Fibroblast of skin of abdomen (primary cell): ENCODE measurements at regions not wholly inside any gene's neighbourhood (a gene's known extent, or its start where the extent isn't known, plus 50 kb on each side); places are given as distances from the start of the nearest gene placed in this dataset.
"Not testable (repeated sequence)": the region's sequence is repeated elsewhere in the genome, so short reads cannot be mapped to it uniquely, and the experiment has no call there.

Source experiments
- DNase-seq: peaks from one replicate; pipeline ENCODE4 v3.0.0-alpha.2; 2013

DNA sequence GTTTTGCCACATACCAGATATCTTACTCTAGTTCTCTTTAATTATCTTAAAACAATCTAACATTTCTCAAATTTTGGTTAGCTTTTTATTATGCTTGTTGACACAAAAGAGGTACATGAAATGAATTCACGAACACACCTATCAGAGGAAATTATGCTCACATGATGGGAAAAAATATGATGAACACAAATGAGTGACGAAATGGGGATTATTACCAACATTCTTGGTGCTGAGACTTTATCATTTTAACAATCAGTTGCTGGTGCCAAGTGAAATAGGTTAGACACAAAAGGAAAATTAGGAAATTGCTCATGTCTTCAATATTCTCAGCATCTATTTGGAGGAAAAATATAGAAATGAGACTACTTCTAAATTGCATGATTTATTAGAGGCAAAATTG, 944.7 kb upstream of the NRXN1 start:
- DNase-seq: no peak

DNA sequence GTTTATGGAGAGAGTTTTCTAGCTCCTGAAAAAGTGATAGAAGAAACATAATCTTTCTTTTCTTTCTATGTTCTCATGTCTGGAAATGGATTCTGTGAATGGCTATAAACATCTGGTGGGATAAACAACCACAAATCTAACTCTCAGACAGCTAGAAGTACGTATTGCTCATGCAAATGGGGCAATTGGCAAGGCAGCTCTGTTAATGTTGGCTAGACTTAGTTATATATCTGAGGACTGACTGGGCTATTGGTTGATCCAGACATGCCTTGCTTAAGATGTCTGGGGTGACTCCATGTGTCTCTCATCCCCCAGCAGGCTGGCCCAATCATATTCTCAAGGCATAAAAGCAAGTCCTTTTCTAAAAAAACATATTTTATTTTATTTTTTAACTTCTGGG, 939.2 kb upstream of the NRXN1 start:
- peak; percentile 18 for DNase-seq

DNA sequence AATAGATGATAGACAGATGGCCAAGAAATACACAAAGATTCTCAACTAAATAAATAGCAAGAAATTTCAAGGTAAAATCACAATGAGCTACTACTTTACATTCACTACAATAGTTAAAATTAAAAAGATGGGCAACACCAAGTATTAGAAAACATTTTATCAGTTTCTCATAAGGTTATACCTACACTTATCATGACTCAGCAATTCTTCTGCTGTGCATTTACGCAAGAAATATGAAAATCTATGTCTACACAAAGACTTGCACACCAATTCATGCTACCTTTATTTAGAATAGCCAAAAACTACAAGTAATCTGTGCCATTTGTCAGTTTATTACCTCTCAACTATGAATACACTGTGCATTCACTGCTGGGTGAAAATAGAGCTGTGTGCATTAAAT, 937.4 kb upstream of the NRXN1 start:
- no peak for DNase-seq

DNA sequence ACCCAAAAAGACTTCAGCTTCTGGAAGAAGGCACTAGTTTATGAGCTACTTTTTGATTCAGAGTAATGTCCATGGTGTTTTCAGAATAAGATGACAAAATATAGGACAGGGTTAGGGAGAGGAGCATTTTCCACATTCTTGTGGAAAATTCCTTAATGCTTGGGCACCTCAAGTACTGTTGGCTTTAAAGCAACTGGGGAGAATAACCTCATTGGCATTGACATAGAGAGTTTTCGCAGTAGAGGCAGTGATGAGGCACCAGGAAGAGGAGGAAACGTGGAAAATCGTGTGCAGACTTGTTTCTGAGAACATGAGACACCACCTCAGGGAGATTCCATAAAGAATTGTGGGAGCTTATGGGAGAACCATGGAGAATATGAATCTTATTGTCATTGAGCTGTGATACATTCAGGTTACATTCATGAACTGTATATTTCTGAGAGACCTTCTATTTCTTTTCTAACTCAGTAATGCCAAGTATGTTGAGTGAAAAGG, 929.0 kb upstream of the NRXN1 start:
- peak; percentile 14 for DNase-seq

DNA sequence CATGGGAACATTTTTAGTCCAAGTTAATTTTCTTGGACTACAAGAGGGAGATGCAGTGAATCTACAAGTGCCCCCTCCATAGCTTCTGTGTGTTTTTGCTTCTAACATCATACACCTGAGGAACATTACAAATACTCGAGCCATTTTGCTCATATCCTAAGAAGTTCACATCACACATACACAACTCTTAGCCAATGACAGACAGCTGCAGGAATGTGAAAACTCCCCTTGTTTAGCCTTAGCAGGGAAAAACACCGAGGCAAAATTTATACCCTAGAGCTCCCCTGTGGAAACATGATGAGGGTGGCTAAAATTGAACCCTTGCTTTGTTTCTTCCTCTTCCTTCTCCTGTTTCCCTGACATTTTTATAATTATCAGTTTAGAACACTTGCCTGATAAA, 928.3 kb upstream of the NRXN1 start:
- DNase-seq: no peak

DNA sequence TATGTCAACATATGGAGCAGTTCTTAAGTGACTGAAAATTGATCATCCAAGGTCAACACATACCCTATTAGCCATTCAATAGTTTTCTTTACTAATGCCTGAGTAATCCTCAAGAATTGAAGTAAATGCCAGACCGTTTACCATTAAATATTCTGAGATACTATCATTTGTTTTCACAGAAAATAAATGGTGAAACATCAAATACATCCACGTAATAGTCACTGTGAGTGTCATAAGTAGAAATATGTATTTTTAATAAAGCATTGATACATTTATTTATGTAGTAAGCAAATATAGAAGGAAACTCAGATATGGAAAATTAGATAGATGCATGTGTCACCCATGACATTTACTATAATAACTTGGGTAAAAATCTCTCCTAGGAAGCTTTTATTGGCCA, 927.8 kb upstream of the NRXN1 start:
- peak; percentile 8 for DNase-seq

DNA sequence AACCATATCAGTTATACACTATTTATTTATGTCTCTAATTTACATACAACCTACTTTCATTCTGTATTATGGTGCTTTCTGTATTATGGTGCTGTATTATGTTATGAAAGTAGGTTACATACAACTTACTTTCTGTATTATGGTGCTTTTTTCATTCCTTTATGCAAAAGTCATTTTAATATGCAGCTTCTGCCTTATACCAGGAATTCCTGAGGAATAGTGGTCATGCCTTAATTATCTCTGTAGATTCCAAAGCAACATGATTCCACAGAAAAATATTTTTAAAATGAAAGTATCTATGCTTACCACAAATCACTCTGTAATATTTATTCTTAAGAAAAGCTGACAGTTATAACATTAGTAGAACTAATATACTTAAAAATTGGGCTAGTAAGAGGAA, 922.0 kb upstream of the NRXN1 start:
- DNase-seq: peak; percentile 77

DNA sequence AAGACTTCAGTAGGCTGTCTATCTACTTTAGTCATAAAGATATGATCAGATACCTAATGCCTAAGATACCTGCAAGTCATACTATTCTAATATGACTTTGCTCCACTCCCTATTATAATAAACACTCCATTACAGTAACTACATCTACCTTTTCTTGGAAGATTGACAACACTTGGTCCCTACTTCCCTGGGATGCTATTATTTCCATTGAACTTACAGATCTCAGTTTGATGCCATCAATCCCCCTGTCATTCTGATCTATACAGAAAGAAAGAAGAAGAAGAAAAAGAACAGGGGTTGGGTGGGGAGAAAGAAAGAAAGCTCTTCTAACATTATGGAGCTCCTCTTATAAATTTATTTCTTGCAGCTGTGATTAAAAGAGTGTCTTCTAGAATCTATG, 889.1 kb upstream of the NRXN1 start:
- no peak for DNase-seq

DNA sequence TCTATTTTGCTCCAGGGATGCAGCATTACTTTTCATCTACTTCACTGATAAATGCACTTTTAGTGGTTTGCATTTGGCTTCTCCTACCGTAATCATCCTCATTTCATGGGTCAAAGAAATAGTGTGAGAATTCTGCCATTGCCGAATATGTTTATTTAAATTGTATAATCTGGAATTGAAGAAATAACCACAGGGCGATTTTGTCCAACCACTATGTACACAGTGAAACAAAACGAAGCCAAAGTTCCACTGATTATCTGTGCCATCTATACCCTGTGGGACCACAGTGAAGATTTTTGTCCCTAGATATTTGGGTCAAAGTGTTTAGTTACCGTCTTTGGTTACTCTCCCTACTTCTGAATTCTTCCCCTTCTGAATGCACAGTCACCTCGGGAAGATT, 888.6 kb upstream of the NRXN1 start:
- DNase-seq: no peak

DNA sequence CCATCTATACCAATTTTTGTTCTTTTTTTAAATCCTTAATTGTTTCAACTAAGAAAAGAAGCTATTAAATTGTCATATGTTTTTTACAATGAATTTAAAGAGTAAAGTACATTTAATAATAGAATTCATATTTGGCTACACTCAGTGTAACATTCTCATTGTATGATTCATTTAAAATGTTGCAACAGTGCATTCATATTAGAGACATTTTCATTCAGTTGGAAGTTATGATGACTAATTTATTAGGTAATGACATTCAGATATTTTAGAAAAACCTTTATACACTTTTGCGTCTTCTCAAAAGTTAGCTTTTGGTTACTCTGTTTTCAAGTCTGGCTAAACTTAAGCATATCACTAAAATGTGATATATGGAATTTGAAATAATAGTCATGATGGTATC, 887.5 kb upstream of the NRXN1 start:
- peak; percentile 67 for DNase-seq

DNA sequence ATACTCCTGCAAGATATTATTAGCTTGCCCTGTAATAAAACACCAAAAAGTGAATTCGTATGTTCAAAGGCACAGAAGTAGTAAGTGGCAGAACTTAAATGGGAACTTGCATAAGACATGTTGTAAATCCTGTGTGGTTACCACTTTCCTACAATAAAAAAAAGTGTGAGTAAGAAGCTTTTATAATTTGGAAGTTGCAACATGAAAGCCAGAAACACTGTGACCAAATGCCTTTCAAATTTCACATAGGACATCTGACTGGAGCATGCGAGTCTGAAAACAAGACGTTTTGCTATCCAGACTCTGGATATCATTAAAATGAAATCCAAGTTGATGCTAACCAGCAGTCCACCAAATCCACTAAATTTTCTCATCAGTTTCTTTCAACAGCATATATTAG, 886.2 kb upstream of the NRXN1 start:
- DNase-seq: peak; percentile 92

DNA sequence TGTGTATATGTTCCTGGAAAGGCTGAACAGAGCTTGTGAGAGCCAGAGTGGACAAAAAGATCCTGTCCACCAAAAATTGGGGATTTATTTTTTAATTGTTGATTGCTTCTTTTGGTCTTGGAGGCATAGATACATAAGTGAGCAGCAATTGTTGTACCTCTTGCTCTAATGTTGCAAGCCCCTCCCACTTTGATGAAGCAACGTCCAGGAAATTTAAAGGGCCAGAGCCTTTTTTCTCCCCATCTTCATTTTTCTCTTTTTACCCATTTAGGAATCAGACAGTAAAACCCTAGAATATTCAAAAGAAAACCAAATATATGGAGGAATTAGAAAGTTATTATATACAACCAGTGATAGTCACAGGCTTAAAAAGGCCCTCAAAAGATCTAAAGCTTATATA, 871.8 kb upstream of the NRXN1 start:
- no peak for DNase-seq

DNA sequence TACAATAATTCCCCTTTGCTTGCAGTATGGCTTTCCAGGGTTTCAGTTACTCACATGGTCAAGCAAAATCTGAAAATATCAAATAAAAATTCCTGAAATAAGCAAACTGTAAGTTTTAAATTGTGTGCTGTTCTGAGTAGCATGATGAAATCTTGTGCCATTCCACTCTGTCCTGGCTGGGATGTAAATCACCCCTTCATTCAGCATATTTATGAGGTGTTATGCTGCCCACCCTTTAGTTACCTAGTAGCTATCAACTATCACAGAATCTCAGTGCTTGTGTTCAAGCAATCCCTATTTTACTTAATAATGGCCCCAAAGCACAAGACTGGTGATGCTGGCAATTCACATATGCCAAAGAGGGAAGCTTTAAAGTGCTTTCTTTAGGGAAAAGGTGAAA, 867.7 kb upstream of the NRXN1 start:
- DNase-seq: peak; percentile 10

DNA sequence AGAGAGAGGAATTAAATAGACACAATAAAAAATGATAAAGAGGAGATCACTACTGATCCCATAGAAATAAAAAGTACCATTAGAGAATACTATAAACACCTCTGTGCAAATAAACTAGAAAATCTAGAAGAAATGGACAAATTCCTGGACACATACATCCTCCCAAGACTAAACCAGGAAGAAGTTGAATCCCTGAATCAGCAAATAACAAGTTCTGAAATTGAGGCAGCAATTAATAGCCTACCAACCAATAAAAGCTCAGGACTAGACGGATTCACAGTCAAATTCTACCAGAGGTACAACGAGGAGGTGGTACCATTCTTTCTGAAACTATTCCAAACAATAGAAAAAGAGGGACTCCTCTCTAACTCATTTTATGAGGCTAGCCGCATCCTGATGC, 862.7 kb upstream of the NRXN1 start:
- DNase-seq: not testable (repeated sequence)

DNA sequence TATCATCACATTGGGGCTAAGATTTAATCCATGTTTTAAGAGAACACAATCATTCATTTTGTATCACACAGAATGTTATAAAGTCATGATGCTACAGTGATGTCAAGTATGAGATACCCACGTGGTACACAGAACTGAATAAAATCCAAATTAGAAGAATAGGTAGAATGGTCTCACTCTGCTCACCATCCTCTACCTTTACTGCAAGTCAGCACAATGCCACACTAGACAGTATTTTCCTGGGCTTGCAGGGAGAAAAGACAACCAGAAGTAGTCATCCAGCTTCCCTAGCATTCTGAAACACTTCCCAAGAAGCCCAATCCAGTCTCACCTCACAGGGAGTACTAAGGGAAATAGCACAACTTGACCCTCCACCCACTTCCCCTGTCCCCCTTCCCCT, 856.2 kb upstream of the NRXN1 start:
- DNase-seq: no peak

DNA sequence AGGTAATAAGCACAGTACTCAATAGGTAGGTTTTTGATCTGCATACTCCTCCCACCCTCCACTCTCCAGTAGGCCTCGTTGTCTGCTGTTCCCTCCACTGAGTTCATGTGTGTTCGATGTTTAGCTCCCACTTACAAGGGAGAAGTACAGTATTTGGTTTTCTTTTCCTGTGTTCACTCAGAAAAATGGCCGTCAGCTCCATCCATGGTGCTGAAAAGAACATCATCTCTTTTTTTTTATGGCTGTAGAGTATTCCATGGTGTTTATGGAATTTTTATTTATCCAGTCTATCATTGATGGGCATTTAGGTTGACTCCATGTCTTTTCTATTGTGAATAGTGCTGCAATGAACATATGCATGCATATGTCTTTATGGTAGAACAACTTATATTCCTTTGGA, 849.7 kb upstream of the NRXN1 start:
- DNase-seq: no peak

DNA sequence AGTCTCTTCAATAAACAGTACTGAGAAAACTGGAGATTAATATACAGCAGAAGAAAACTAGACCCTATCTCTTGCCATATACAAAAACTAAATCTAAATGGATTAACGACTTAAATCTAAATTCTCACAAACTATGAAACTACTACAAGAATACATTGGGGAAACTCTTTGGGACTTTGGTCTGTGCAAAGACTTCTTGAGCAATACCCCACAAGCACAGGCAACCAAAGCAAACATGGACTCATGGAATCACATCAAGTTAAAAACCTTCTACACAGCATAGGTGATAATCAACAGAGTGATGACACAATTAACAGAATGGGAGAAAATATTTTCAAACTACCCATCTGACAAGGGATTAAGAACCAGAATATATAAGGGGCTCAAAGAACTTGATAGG, 848.2 kb upstream of the NRXN1 start:
- DNase-seq: no peak

DNA sequence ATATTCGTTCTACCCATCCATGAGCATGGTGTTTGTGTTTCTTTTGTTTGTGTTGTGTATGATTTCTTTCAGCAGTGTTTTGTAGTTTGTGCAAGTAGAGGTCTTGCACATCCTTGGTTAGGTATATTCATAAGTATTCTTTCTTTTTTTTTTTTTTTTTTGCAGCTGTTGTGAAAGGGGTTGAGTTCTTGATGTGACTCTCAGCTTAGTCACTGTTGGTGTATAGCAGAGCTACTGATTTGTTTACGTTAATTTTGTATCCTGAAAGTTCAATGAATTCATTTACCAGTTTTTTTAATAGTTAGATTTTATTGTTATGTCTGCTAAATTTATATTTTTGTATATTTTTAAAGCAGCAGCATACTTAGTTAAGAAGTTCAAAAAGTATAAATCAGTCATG, 834.4 kb upstream of the NRXN1 start:
- peak; percentile 9 for DNase-seq

DNA sequence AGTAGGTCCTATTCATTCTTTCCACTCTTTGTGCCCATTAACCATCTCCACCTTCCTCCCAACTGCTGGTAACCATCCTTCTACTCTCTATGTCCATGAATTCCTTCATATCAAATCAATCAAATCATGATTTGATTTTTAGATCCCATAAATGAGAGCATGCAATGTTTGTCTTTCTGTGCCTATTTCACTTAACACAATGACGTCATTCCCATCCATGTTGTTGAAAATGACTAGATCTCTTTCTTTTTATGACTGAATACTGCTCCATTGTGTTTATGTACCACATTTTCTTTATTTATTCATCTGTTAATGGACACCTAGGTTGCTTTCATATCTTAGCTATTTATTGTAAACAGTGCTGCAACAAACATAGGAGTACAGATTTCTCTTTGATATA, 827.3 kb upstream of the NRXN1 start:
- DNase-seq: no peak

DNA sequence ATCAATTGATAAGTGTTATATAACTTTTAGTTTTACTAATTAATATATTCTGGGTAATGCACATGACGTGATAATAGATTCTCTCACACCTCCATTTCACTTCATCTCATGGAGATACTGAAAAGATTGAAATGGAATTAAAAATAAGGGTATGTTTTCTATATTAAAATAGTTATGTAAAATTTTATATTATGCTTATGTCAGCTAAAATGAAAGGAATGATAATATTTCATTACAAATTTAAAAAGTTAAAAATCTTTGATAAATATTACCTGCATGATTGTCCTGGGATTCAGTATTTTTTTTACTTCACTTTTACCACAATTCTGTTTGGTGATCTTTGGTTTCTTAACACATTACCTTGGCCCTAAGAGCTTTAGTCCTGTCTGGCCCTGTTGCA, 823.8 kb upstream of the NRXN1 start:
- DNase-seq: no peak

DNA sequence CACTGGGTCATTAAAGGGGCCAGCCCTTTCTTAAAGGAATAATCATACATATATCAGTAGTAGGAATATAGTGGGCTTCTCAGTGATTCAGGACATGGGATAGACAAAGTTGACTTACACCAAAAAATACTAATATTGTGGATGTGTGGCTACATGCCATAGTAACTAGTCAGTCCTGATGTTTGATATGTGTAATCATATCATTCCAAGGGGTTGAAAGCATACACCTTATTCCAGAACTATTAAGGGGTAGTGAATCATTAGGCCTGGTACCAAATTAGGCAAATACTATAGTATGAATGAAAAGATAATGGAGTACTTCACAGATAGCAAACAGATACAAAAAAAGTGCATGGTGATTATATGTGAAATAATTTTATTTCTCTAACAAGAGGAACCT, 814.9 kb upstream of the NRXN1 start:
- peak; percentile 4 for DNase-seq

DNA sequence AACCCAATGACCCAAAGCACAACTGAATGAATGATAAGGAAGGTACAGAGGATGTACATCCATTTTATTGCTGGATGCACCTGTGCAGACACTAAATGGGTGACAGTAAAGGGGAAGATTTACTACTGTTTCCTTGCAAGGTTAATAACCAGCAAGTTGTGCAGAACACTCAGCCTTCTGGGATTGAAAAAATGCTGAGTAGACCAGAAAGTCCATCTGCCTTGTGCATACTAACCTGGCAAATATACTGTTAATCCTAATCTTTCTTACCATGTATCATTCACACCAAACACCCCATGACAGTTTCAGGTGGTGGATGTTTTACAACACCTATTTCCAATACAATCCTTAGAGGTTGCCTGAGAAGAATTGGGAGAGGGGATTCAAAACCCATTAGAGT, 814.1 kb upstream of the NRXN1 start:
- no peak for DNase-seq

DNA sequence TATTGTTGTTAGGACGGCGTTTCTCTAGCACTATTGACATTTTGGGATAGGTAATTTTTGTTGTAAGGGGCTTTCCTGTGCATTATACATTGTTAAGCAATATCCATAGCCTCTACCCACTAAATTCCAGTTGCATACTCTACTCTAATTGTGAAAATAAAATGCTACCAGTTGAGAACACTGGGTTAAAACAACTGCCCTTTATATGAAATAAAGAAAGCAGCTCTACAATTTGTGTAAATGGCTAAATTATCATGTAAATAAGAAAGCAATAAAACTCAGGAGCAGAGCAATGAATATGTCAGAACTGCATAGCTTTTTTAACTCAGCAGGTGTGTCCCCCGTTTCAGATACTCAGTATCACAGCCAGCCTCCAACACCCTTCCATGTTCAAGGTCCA, 812.7 kb upstream of the NRXN1 start:
- no peak for DNase-seq

DNA sequence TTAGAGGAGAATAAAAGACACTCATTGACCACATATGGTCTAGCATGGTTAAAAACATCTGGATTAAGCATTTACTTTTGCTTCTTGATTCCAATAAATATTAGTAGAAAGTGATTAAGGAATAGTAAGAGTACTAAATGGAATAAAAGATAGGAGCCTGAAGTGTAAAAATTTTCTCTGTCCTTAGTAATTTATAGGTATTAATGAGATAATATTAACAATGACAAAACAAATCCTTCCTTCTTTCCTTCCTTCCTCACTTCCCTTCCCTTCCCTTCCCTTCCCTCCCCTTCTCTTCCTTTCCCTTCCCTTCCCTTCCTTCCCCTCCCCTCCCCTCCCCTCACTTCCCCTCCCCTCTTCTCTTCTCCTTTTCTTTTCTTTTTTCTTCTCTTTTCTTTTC, 797.5 kb upstream of the NRXN1 start:
- DNase-seq: no peak

DNA sequence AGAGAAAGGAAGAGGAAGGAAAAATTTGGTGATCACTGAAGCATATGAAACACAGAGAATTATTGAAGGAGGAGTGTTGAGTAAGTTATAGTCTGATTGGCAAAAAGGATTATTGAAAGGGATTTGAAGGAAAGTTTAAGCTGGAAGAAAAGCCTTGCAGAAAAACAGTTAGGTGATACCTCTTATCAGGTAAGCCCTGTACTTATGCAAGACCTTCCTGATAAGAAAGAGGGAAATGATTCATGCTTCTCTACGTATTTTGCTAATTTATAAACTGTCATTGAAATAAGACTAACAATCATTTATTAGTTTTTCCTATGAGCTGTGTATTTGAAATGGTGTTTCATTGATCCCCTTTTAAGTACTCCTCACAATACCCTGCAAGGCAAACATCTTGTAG, 793.9 kb upstream of the NRXN1 start:
- DNase-seq: no peak

DNA sequence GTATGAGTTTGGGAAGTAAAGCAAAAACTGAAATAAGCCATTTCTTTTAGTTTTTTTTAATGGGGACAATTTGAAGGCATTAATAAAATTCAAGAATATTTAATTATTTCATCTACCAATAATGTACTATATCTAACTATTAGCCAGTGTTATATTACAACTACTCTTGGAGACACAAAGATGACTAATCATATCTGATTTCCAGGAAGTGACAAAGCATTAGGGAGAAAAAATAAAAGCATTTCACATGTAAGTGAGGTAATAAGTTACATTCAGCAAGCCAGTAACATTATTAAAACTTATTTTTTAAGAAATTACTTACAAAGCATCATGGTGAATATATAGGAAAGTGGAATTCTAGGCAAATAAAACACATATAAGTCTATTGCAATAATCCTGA, 781.3 kb upstream of the NRXN1 start:
- DNase-seq: peak; percentile 66
